ENCODE measurements at regions not wholly inside any gene's neighbourhood (a gene's known extent, or its start where the extent isn't known, plus 50 kb on each side); places are given as distances from the start of the nearest gene placed in this dataset.
"Not testable (repeated sequence)": the region's sequence is repeated elsewhere in the genome, so short reads cannot be mapped to it uniquely, and the experiment has no call there.

DNA sequence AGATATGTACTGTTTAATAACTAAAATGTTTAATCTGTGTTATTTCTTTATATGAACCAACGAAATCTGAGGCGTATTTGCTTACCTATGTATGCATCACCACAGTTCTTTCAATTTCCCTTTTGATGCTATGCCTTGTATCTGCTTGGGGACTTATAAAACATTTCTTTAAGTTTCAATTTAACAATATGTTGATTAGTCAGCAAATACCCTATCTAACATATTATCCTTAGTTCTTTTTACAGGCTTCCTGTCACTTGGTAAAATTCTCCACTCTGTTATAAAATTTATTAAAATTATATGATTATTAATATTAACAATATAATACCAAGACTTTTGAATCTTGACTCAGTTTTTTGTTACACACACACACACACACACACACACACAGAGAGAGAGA lies 174.3 kb downstream of the CPS1 start:
- no peak for DNase-seq

- not testable (repeated sequence) for DNase-seq
These were observed 190.4 kb downstream of the CPS1 start for GRCh38 chr2:210746826-210747225.

DNA sequence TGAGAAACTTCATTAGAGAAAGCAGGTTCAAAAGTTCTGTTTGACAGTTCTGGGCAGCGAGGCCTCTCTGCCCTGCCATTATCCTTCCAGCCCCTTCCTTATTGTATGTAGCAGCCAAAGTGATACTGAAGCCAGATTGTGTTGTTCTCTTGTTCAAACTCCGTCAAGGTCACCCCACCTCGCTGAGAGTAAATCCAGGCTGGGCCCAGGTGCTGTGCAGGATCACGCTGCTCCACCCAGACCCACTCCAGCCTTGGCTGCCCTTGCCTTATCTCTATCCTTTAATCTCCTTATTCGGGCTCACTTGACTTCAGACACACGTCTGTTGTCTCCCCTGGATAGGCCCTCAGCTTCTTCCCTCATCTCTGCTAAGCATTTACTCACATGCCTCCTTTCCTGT lies 196.1 kb downstream of the CPS1 start:
- no peak for DNase-seq

- DNase-seq = no peak
These were observed 197.0 kb downstream of the CPS1 start for GRCh38 chr2:210753386-210753785.

- DNase-seq = no peak
These were observed 200.5 kb downstream of the CPS1 start for GRCh38 chr2:210756855-210757254.

DNA sequence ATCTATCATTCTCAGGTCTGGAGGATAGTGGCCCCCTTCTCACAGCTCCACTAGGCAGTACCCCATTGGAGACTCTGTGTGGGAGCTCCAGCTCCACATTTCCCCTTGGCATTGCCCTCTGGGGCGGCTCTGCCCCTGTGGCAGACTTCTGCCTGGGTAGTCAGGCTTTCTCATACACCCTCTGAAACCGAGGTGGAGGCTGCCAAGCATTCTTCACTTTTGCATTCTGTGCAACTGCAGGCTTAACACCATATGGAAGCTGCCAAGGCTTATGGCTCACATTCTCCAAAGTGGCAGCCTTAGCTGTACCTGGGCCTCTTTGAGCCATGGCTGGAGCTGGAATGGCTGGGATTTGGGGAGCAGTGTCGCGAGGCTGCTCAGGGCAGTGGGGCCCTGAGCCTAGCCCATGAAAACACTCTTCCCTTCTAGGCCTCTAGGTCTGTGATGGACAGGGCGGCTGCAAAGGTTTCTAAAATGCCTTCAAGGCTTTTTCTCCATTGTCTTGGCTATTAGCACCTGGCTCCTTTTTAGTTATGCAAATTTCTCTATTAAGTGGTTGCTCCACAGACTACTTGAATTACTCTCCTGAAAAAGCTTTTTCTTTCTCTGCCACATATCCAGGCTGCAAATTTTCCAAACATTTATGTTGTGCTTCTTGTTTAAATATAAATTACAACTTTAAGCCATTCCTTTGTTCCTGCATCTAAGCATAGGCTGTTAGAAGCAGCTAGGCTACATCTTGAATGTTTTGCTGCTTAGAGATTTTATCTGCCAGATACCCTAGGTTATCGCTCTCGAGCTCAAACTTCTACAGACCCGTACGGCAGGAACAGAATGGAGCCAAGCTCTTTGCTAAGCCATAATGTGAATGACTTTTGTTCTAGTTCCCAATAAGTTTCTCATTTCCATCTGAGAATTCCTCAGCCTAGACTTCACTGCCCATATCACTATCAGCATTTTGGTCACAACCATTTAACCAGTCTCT lies 206.5 kb downstream of the CPS1 start:
- DNase-seq = no peak

- no peak for DNase-seq
These were observed 212.0 kb downstream of the CPS1 start for GRCh38 chr2:210768329-210768910.

DNA sequence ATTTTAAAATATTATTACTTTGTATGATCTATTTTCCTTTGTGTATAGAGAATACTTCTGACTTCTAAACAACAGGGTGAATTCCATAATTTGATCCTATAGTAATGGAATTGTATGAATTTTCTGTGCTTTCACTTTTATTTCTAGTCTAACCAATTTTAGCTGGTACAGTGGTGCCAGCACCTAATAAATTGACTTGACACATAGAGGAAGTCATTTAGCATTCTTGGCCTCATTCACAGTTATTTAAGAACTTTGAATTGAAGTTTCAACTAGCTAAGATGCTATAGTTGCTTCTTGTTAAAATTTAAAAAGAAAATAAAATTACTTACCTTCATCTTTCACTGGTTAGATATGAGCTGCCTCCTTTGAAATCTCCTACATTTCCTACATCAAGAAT lies 220.4 kb downstream of the CPS1 start:
- DNase-seq = no peak

- DNase-seq = no peak
These were observed 225.8 kb downstream of the CPS1 start for GRCh38 chr2:210782222-210782621.

DNA sequence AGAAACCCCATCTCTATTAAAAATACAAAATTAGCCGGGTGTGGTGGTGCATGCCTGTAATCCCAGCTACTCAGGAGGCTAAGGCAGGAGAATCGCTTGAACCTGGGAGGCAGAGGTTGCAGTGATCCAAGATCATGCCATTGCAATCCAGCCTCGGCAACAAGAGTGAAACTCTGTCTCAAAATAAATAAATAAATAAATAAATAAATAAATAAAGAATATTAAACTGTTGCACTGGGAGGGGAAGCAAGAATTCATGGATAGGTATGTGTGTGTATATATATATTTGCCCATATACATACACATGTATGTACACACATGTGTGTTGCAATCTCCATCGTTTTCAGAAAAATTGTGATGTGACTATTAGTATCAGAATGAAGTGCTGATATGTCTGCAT lies 231.4 kb downstream of the CPS1 start:
- not testable (repeated sequence) for DNase-seq

DNA sequence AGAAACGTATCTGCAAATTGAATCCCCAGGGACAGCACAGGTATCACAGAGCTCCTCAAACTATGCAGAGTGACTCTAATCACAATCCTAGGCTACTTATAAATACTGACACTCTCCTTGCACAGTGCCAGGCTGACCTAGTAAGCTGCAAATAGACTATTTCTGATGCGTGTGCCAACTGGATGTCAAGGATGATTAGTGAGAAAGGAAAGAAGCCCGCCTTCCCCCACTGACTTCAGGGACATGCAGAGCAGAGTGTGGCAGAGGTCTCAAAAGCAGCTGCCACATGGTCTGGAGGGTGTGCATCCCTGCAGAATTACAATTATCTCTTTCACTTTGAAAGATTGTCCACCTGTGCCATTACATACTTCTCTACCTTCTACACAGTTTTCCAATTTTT lies 235.6 kb downstream of the CPS1 start:
- DNase-seq = no peak

- no peak for DNase-seq
These were observed 239.1 kb downstream of the CPS1 start for GRCh38 chr2:210795506-210795905.

DNA sequence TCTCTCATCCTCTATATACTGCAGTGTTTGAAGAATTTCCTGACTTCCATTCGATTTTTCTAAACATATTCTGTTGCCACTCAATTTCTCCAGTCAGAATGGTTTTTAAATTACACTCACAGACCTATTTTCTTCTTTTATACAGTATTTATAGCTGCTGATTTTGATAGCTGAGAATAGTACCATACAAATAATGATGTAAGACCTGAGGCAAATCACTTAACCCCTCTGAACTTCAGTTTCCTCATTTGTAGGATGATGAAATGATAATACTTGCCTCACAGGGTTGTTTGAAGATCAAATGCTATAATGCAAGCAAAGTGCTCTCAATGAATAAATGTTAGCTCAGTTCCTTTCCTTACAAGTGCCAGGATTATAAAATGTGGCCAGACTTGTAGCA lies 241.8 kb downstream of the CPS1 start:
- no peak for DNase-seq

DNA sequence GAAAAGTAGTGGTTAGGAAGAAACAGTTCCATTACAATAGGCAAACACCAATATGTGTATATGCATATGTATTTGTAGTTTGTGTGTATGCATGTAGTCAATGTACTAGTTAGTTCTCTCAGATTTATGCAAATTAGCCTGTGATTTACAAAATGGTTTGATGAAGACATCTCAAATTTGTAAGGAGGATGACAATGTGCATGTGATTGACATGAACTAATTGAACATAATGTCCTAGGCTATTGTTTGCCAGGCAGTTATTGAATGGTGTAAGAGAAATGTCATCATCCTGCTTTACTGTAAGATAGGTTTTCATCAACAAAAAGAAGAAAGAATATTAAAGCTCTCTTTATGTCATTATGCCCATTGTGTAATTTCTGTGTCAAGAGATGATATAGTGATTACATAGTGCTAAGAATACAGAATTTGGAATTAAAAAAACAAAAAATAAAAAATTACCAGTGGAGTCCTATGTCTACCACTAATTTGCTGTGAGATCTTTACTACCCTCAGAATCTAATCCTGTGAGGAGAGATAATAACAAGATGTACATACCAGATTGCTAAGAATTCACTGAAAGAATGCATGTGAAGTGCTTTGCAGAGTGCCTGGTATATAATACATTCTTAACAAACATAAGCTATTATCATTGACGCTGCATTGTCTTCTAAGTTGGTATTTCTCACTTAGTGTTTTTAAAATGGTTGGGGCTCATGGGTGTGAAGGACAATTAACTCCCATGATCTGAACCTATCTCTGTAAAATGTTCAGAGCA lies 258.0 kb downstream of the CPS1 start:
- no peak for DNase-seq

DNA sequence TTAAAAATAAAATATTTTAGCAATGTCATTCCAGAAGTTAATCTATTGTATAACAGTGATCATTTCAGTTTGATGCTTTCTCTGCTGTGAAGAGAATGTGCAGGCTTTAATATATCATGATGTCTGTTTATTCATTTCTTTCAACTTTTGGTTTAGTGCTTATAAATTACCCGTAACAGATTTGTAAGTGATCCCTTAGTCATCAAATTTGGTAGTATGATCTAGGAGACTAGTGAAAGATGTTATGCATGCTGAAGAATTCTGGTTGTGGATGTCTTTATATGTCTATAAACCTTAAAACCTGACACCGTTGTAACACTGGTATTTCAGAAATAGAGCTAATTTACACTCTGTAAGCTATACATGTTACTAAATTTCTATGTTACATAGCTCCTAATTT lies 260.4 kb downstream of the CPS1 start:
- DNase-seq = no peak

DNA sequence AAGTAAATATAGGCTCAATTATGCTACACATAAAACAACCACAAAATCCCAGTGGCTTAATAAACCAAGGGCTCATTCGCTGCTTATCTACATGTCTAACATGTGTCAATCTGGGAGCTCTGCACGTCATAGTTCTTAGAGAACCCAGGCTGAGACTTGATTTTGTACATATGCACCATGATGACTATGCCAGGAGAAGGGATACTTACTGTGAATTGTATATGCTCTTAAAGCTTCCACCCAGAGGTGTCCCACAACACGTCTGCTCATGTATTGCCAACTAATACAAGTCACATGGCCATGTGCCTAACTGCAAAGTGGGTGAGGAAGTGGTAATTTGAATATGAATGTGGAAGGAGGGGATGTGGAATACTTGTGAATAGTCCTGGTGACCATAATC lies 262.1 kb downstream of the CPS1 start:
- DNase-seq = no peak

- DNase-seq = no peak
These were observed 277.0 kb downstream of the CPS1 start for GRCh38 chr2:210833403-210833802.

- DNase-seq = no peak
These were observed 282.6 kb downstream of the CPS1 start for GRCh38 chr2:210839034-210839433.

DNA sequence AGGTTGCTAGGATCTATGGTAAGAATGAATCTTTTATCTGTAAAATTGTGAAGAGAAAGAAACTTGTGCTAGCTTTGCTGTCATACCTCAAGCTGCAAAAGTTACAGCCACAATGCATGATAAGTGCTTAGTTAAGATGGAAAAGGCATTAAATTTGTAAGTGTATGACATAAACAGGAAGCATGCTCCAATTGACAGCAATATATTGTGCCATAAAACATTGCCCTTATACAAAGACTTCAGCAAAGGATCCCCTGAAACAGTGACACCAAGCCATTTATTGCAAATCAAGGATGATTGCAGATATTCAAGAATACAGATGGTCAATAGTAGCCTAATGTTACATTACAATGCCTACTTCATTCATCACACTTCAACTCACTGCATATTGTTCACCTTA lies 283.1 kb downstream of the CPS1 start:
- DNase-seq = no peak

DNA sequence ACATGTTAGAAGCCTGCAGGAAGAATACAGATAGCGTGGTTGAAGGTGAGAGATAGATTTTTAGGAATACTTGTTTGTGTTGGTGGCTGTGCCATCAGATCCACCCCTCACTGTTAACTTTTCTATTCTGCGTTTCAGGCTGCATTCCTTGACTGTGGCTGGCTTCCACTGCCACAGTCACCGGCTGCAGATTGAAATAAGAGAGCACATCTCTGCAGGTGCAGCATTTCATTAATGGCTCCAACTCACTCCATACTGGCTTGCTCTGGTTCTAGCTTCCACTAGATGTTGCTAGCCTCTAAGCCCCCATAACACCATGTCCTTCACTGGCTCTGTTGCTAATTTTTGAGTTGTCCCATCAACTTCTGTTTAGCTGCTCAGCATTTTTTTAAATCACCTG lies 286.5 kb downstream of the CPS1 start:
- DNase-seq = no peak

DNA sequence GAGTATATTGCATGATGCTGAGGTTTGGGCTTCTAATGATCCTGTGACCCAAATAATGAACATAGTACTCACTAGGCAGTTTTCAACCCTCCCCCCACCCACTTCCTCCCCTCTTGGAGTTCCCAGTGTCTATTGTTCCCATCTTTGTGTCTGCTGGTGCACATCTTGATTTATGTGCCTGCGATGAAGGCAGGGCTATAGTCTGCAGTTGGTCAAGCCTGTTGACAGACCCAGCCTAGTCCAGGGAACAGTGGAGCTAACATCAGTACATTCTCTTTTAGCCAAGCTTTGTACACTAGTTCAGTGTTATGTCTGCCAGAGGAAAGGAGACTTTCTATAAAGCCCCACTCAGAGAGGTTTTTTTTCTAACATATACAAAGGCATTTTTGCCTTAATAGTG lies 287.6 kb downstream of the CPS1 start:
- DNase-seq = no peak

DNA sequence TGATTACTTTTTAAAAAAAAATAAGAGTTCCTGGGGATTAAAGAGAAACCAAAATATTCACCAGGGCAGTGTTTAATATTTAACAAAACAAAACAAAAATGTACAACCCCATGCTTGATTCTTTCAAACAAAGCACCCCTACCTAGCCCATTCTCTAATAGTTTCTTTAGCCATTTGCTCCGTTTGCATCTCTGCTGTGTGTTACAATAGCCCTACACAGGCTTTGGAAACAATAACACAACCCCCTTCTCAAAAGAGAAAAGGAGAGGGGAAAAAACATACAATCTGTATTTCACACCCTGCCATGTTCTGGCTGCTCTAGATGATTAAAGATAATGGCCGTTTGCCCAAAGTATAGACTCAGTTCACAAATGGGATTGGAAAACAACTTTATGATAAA lies 302.9 kb downstream of the CPS1 start:
- DNase-seq = no peak

- DNase-seq = no peak
These were observed 303.9 kb downstream of the CPS1 start for GRCh38 chr2:210860276-210860675.
